Mesothelial cell of epicardium (in vitro differentiated cells): ENCODE measurements at regions not wholly inside any gene's neighbourhood (a gene's known extent, or its start where the extent isn't known, plus 50 kb on each side); places are given as distances from the start of the nearest gene placed in this dataset.

ENCODE experiments used
- DNase-seq, 2 experiments: peaks; one replicate each; pipeline ENCODE4 v3.0.0; 2021; ENCODE audit warnings: low spot score in 2 of 2; ENCODE audit not compliant: unreplicated experiment in 2 of 2
- H3K27ac Mint-ChIP-seq: 2 replicates; pipeline ENCODE4 v1.8.0; 2021; ENCODE audit warnings: mixed read lengths
- H3K27me3 Mint-ChIP-seq: 2 replicates; pipeline ENCODE4 v1.8.0; 2021; ENCODE audit warnings: low read depth, mixed read lengths
- H3K36me3 Mint-ChIP-seq: 2 replicates; pipeline ENCODE4 v1.8.0; 2021; ENCODE audit warnings: mixed read lengths
- H3K4me1 Mint-ChIP-seq: 2 replicates; pipeline ENCODE4 v1.8.0; 2021; ENCODE audit warnings: mixed read lengths
- H3K4me3 Mint-ChIP-seq: 2 replicates; pipeline ENCODE4 v1.8.0; 2021; ENCODE audit warnings: mild to moderate bottlenecking, moderate library complexity, mixed read lengths
- H3K9me3 Mint-ChIP-seq: 2 replicates; pipeline ENCODE4 v1.8.0; 2021; ENCODE audit warnings: mixed read lengths
- TF ChIP-seq, protein P1 (sequence below): fragments of 200-600 bp; sonication (generic); IDR thresholded peaks from one replicate; pipeline ENCODE4 v1.5.0; 2021; ENCODE audit warnings: antibody characterized with exemption; ENCODE audit not compliant: unreplicated experiment

DNA sequence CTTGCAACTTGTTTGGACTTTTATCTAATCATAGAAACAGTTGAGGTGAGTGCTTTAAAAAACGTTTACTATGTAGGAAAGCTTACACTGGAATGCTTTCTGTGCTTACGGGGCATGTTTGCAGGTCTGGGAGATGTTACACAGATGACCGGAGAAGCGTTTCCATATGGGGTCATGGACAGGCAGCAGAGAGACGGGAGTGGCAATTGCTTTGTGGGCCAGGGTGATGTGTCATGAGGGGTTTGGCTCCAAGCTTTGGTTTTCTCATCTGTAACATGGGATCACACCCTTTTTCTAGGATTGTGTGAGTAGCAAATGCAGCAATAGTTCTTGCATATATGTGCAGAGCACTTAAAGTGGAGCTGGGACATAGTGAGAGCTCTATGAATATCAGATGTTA is 174.8 kb upstream of the MKI67 start:
- Mint-ChIP-seq H3K9me3 (peaks cover 24% of the 10 kb centered on the region), H3K4me3 (no peak overlapping the region), H3K36me3 (no peaks in the 10 kb centered on the region), H3K27me3 (peaks cover 9% of the 10 kb centered on the region), H3K4me1 (peaks cover 15% of the 10 kb centered on the region), H3K27ac (no peak overlapping the region)
- no peak for DNase-seq
- TF ChIP-seq, protein P1, sequence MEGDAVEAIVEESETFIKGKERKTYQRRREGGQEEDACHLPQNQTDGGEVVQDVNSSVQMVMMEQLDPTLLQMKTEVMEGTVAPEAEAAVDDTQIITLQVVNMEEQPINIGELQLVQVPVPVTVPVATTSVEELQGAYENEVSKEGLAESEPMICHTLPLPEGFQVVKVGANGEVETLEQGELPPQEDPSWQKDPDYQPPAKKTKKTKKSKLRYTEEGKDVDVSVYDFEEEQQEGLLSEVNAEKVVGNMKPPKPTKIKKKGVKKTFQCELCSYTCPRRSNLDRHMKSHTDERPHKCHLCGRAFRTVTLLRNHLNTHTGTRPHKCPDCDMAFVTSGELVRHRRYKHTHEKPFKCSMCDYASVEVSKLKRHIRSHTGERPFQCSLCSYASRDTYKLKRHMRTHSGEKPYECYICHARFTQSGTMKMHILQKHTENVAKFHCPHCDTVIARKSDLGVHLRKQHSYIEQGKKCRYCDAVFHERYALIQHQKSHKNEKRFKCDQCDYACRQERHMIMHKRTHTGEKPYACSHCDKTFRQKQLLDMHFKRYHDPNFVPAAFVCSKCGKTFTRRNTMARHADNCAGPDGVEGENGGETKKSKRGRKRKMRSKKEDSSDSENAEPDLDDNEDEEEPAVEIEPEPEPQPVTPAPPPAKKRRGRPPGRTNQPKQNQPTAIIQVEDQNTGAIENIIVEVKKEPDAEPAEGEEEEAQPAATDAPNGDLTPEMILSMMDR: no peak

DNA sequence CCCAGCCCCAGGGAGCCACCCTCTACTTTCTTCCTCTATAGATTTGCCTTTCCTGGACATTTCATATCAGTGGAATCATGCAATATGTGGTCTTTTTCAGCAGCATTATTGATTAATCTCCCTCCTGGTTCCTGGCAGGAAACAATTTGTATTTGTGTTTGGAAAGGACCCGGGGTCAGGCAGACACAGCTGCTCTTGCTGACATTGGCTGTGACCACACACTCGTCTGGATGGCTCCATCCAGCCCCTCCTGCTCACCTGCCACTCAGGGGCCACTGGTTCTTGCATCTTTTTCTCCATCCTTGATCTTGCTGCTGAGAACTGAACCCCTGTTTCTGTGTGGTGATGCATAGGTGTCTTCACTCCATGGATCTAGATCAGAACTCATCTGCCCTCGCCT is 176.6 kb upstream of the MKI67 start:
- TF ChIP-seq, protein P1: no peak
- Mint-ChIP-seq H3K27ac (no peak overlapping the region), H3K27me3 (peaks cover 11% of the 10 kb centered on the region), H3K9me3 (peaks cover 24% of the 10 kb centered on the region), H3K4me3 (no peak overlapping the region), H3K4me1 (peaks cover 7% of the 10 kb centered on the region), H3K36me3 (no peaks in the 10 kb centered on the region)
- DNase-seq: no peak

DNA sequence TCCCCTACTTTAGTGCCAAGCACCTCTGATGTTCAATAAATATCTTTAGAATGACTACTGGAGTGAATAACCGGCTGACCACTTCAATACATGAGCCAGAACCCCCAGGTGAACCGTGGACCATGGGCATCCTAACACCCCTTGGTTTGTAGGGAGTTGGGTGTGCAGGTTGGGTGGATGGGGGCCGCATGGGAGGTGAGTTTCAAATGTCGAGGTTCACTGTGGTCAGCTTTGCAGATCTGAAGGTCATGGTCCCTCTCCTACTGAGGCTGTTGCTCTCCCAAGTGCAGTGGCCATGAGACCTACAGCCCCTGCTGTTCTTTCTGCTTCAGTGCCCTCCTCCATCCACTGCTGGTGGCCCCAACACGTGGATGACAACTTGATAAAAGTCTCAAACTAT is 178.0 kb upstream of the MKI67 start:
- Mint-ChIP-seq H3K27ac (no peak overlapping the region), H3K9me3 (peaks cover 24% of the 10 kb centered on the region), H3K4me1 (no peaks in the 10 kb centered on the region), H3K27me3 (peaks cover 15% of the 10 kb centered on the region), H3K36me3 (no peaks in the 10 kb centered on the region), H3K4me3 (no peak overlapping the region)
- DNase-seq: no peak
- TF ChIP-seq, protein P1: no peak

DNA sequence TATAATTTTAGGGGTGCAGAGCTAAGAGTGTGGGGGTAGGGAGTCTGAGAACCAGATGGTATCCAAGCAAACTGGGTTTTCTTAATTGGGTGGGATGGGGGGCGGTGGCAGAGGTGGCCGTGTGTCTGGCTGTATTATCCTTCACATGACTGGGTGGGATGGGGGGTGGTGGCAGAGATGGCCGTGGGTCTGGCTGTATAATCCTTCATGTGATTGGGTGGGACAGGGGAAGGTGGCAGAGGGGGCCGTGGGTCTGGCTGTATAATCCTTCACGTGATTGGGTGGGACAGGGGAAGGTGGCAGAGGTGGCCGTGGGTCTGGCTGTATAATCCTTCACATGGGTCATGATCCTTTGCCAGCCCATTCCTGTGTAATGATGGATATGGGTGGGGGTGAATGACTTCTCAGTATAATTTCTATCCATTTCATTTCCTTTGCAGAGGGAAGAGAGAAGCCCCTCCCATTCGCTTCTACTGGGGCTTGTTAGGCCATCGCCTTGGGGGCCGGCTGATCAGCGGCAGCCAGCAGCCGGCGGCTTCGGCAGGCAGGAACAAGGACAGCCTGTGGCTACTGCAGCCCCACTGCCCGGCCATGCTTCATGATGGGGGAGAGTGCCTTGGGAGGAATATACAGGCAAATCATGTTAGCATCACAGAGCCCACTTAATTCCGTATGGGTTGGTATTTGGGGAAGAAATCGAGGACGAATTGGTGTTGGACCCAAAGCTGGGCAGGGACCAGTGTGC is 179.6 kb upstream of the MKI67 start:
- no peak for DNase-seq
- TF ChIP-seq, protein P1: no peak
- Mint-ChIP-seq H3K4me1 (no peaks in the 10 kb centered on the region), H3K36me3 (no peaks in the 10 kb centered on the region), H3K27ac (no peak overlapping the region), H3K9me3 (peaks cover 24% of the 10 kb centered on the region), H3K4me3 (no peak overlapping the region), H3K27me3 (peaks cover 15% of the 10 kb centered on the region)

DNA sequence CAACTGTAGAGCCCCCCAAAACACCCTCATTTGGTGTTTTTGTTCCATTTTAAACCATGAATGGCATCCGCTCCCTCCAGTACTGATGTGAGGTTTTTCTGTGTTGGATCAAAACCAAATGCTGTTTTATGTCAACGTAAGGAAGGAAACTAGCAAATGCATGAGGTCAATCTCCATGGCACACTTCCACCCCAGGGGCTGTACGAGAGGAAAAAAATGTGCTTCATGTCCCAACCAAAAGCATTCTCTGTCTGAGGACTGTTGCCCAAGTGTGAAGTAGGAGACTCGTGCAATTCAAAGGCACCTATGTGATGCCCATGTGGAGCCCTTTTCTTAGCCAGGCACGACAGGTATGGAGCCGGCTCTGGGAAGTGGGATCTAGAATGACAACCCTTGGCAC is 180.3 kb upstream of the MKI67 start:
- Mint-ChIP-seq H3K36me3 (no peaks in the 10 kb centered on the region), H3K27ac (no peak overlapping the region), H3K4me1 (no peaks in the 10 kb centered on the region), H3K9me3 (peaks cover 17% of the 10 kb centered on the region), H3K4me3 (no peak overlapping the region), H3K27me3 (peaks cover 15% of the 10 kb centered on the region)
- TF ChIP-seq, protein P1: no peak
- DNase-seq: no peak
